ENCODE measurements at regions not wholly inside any gene's neighbourhood (a gene's known extent, or its start where the extent isn't known, plus 50 kb on each side); places are given as distances from the start of the nearest gene placed in this dataset.

DNA sequence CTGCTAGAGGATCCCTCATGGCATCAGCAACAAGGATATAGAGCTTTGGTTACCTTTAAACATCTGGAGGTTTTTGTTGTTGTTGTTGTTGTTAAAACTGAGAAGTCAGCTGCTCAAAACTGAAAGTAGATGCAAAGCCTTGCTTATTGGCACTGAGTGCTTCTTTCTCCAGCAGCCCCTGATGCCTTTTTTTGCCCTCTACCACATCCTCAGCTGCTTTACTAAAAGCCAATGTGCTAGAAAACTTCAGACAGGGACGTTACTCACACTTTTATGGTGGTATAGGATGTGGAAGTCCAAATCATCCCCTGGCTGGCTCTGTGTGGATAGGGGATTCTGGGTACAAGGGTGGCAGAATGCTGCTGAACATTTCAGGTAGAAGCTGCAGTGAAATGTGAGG, 78.3 kb upstream of the CHST9 start:
- Histone ChIP-seq H2AFZ (ENCODE audit: low read depth, low read length, poor library complexity, severe bottlenecking) (no peak overlapping the region), H3K9me3 (ENCODE audit: control insufficient read depth in 1 of 2, insufficient read depth in 1 of 2, low read depth in 1 of 2, low read length in 2 of 2) (peaks cover 0 to 10% of the 10 kb centered on the region in 2 experiments; a peak in 1 of 4 replicates), H3K27me3 (ENCODE audit: insufficient read depth, low read length) (no peaks in the 10 kb centered on the region), H3K9me2 (ENCODE audit: insufficient read depth) (no peaks in the 10 kb centered on the region), H3K27ac (ENCODE audit: low read depth, low read length) (no peak overlapping the region), H3K4me1 (ENCODE audit: control insufficient read depth in 1 of 2, insufficient read depth in 2 of 2, low read length in 2 of 2) (no peaks in the 10 kb centered on the region), H3K9ac (ENCODE audit: low read length) (no peak overlapping the region), H3K79me2 (ENCODE audit: insufficient read depth, low read length) (no peaks in the 10 kb centered on the region), H3K4me3 (replicated peaks in 1 of 2; ENCODE audit: low read depth in 1 of 2, low read length in 2 of 2) (no peak overlapping the region), H4K20me1 (ENCODE audit: insufficient read depth) (no peaks in the 10 kb centered on the region), H3K36me3 (ENCODE audit: control insufficient read depth in 1 of 2, insufficient read depth in 2 of 2, low read length in 2 of 2) (no peaks in the 10 kb centered on the region), H3K4me2 (ENCODE audit: low read length) (no peak overlapping the region)
- CTCF ChIA-PET: no interaction called here
- ATAC-seq (no peak), DNase-seq (ENCODE audit: low read depth, low spot score) (no peak)
- RAD21 ChIA-PET (ENCODE audit: low non-redundant PET in 1 of 2, low total read pairs in 2 of 2, uncharacterized antibody in 2 of 2, unreplicated experiment in 2 of 2): no interaction called here
- no peak for TF ChIP-seq TCF7L2 (IDR thresholded peaks at IDR 0.05; ENCODE audit: borderline replicate concordance, extremely low read depth, insufficient read depth, insufficient read length)
- TF ChIP-seq EGR1 (IDR thresholded peaks at IDR 0.05; ENCODE audit: low read depth): no peak
- TF ChIP-seq, protein P1, sequence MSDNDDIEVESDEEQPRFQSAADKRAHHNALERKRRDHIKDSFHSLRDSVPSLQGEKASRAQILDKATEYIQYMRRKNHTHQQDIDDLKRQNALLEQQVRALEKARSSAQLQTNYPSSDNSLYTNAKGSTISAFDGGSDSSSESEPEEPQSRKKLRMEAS (IDR thresholded peaks at IDR 0.05): no peak
- TF ChIP-seq, protein P2, sequence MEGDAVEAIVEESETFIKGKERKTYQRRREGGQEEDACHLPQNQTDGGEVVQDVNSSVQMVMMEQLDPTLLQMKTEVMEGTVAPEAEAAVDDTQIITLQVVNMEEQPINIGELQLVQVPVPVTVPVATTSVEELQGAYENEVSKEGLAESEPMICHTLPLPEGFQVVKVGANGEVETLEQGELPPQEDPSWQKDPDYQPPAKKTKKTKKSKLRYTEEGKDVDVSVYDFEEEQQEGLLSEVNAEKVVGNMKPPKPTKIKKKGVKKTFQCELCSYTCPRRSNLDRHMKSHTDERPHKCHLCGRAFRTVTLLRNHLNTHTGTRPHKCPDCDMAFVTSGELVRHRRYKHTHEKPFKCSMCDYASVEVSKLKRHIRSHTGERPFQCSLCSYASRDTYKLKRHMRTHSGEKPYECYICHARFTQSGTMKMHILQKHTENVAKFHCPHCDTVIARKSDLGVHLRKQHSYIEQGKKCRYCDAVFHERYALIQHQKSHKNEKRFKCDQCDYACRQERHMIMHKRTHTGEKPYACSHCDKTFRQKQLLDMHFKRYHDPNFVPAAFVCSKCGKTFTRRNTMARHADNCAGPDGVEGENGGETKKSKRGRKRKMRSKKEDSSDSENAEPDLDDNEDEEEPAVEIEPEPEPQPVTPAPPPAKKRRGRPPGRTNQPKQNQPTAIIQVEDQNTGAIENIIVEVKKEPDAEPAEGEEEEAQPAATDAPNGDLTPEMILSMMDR (IDR thresholded peaks at IDR 0.05 in 2 of 3, conservative IDR thresholded peaks at IDR 0.05 in 1 of 3; ENCODE audit: borderline replicate concordance in 1 of 3, insufficient read depth in 1 of 3, low read depth in 2 of 3, low read length in 2 of 3): no peak
- no peak for TF ChIP-seq SRF (IDR thresholded peaks at IDR 0.05; ENCODE audit: low read depth)
- TF ChIP-seq YY1 (IDR thresholded peaks at IDR 0.05; ENCODE audit: extremely low read depth, insufficient replicate concordance, low read depth, low read length): no peak
- no peak for TF ChIP-seq EZH2phosphoT487 (IDR thresholded peaks at IDR 0.05; ENCODE audit: borderline replicate concordance)
- no peak for TF ChIP-seq ZNF274 (IDR thresholded peaks at IDR 0.05; ENCODE audit: low read depth, low read length)
- no peak for TF ChIP-seq POLR2A (IDR thresholded peaks at IDR 0.05; ENCODE audit: borderline replicate concordance, extremely low read depth, insufficient read depth, insufficient read length)
- TF ChIP-seq, protein P3, sequence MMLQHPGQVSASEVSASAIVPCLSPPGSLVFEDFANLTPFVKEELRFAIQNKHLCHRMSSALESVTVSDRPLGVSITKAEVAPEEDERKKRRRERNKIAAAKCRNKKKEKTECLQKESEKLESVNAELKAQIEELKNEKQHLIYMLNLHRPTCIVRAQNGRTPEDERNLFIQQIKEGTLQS (IDR thresholded peaks at IDR 0.05): no peak
- no peak for TF ChIP-seq ZFX (IDR thresholded peaks at IDR 0.05)
- TF ChIP-seq, protein P4, sequence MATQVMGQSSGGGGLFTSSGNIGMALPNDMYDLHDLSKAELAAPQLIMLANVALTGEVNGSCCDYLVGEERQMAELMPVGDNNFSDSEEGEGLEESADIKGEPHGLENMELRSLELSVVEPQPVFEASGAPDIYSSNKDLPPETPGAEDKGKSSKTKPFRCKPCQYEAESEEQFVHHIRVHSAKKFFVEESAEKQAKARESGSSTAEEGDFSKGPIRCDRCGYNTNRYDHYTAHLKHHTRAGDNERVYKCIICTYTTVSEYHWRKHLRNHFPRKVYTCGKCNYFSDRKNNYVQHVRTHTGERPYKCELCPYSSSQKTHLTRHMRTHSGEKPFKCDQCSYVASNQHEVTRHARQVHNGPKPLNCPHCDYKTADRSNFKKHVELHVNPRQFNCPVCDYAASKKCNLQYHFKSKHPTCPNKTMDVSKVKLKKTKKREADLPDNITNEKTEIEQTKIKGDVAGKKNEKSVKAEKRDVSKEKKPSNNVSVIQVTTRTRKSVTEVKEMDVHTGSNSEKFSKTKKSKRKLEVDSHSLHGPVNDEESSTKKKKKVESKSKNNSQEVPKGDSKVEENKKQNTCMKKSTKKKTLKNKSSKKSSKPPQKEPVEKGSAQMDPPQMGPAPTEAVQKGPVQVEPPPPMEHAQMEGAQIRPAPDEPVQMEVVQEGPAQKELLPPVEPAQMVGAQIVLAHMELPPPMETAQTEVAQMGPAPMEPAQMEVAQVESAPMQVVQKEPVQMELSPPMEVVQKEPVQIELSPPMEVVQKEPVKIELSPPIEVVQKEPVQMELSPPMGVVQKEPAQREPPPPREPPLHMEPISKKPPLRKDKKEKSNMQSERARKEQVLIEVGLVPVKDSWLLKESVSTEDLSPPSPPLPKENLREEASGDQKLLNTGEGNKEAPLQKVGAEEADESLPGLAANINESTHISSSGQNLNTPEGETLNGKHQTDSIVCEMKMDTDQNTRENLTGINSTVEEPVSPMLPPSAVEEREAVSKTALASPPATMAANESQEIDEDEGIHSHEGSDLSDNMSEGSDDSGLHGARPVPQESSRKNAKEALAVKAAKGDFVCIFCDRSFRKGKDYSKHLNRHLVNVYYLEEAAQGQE (IDR thresholded peaks at IDR 0.05; ENCODE audit: low read depth): no peak
- TF ChIP-seq EZH2 (IDR thresholded peaks at IDR 0.05): no peak
- TF ChIP-seq POLR2AphosphoS5 (IDR thresholded peaks at IDR 0.05; ENCODE audit: low read depth, low read length): no peak
- TF ChIP-seq RAD21 (IDR thresholded peaks at IDR 0.05; ENCODE audit: low read depth): no peak
- no peak for TF ChIP-seq JUND (IDR thresholded peaks at IDR 0.05)
- no peak for TF ChIP-seq CEBPB (IDR thresholded peaks at IDR 0.05; ENCODE audit: low read depth)
- TF ChIP-seq SP1 (IDR thresholded peaks at IDR 0.05; ENCODE audit: low read depth): no peak
- POLR2A ChIA-PET: no interaction called here
- BruUV-seq (replicated peaks): no TSS peak
- intact Hi-C loops (cut with micrococcal nuclease): no loop called here

Measured in HCT116 (cell line).